NCI-H69 (cell line): ENCODE measurements at regions not wholly inside any gene's neighbourhood (a gene's known extent, or its start where the extent isn't known, plus 50 kb on each side); places are given as distances from the start of the nearest gene placed in this dataset.
A peak's percentile ranks its signal among the peaks of the same experiment; 100 is the strongest.

Source experiments
- DNase-seq: peaks from one replicate; lab custom pipeline; 2025; lab: John Stamatoyannopoulos, UW

GRCh38 chr11:119520400-119520799 is 97.4 kb upstream of the THY1 start:
- DNase-seq: peak; percentile 61

GRCh38 chr11:119519796-119520195 is 96.8 kb upstream of the THY1 start:
- DNase-seq: no peak

- DNase-seq: peak; percentile 61
These were observed 96.1 kb upstream of the THY1 start for GRCh38 chr11:119518746-119519730.

- no peak for DNase-seq
These were observed 92.9 kb upstream of the THY1 start for GRCh38 chr11:119515771-119516400.

- DNase-seq: no peak
These were observed 90.8 kb upstream of the THY1 start for GRCh38 chr11:119513806-119514170.

GRCh38 chr11:119513131-119513805 is 90.3 kb upstream of the THY1 start:
- DNase-seq: no peak

- DNase-seq: peak; percentile 66
These were observed 89.4 kb upstream of the THY1 start for GRCh38 chr11:119512369-119512768.

GRCh38 chr11:119511614-119512306 is 88.8 kb upstream of the THY1 start:
- no peak for DNase-seq

- peak; percentile 79 for DNase-seq
These were observed 87.0 kb upstream of the THY1 start for GRCh38 chr11:119509969-119510401.

- no peak for DNase-seq
These were observed 86.4 kb upstream of the THY1 start for GRCh38 chr11:119509282-119509841.

GRCh38 chr11:119506436-119506835 is 83.5 kb upstream of the THY1 start:
- no peak for DNase-seq

- peak; percentile 92 for DNase-seq
These were observed 82.9 kb upstream of the THY1 start for GRCh38 chr11:119505861-119506260.

GRCh38 chr11:119505071-119505470 is 82.1 kb upstream of the THY1 start:
- peak; percentile 41 for DNase-seq

GRCh38 chr11:119504371-119504770 is 81.4 kb upstream of the THY1 start:
- DNase-seq: no peak

GRCh38 chr11:119501777-119502405 is 78.9 kb upstream of the THY1 start:
- DNase-seq: peak; percentile 50

GRCh38 chr11:119497717-119498116 is 74.7 kb upstream of the THY1 start:
- no peak for DNase-seq

GRCh38 chr11:119496997-119497396 is 74.0 kb upstream of the THY1 start:
- DNase-seq: no peak

GRCh38 chr11:119496469-119496868 is 73.5 kb upstream of the THY1 start:
- DNase-seq: no peak

- peak; percentile 38 for DNase-seq
These were observed 70.7 kb upstream of the THY1 start for GRCh38 chr11:119493712-119494111.

GRCh38 chr11:119491753-119492510 is 69.0 kb upstream of the THY1 start:
- DNase-seq: peak; percentile 98
